ENCODE measurements at regions not wholly inside any gene's neighbourhood (a gene's known extent, or its start where the extent isn't known, plus 50 kb on each side); places are given as distances from the start of the nearest gene placed in this dataset.

GRCh38 chr2:215548714-215549113 lies 112.8 kb upstream of the FN1 start:
- Histone ChIP-seq H3K4me3 (ENCODE audit: low read length, poor library complexity, severe bottlenecking) (no peak overlapping the region), H3K27me3 (ENCODE audit: insufficient read depth, low read length, poor library complexity, severe bottlenecking) (no peaks in the 10 kb centered on the region), H3F3A (ENCODE audit: low read depth) (no peaks in the 10 kb centered on the region), H3K9ac (ENCODE audit: low read depth, low read length, poor library complexity, severe bottlenecking) (no peak overlapping the region), H3K9me2 (replicated peaks; ENCODE audit: low read depth, low read length) (no peaks in the 10 kb centered on the region), H3K4me2 (ENCODE audit: low read depth, low read length, poor library complexity, severe bottlenecking) (no peak overlapping the region), H3K36me3 (ENCODE audit: insufficient read depth, low read length) (no peaks in the 10 kb centered on the region), H2AFZ (ENCODE audit: low read length) (no peak overlapping the region), H3K4me1 (ENCODE audit: insufficient read depth, low read length, poor library complexity, severe bottlenecking) (no peaks in the 10 kb centered on the region), H4K20me1 (ENCODE audit: insufficient read depth, low read length, poor library complexity, severe bottlenecking) (no peaks in the 10 kb centered on the region), H3K9me3 (ENCODE audit: insufficient read depth, low read depth, low read length) (no peaks in the 10 kb centered on the region), H3K79me2 (ENCODE audit: insufficient read depth, low read length) (no peaks in the 10 kb centered on the region)
- TF ChIP-seq EZH2phosphoT487 (IDR thresholded peaks at IDR 0.05; ENCODE audit: borderline replicate concordance): no peak
- TF ChIP-seq CTCF (conservative IDR thresholded peaks at IDR 0.05; ENCODE audit: low read length): no peak

- Histone ChIP-seq H4K20me1 (ENCODE audit: insufficient read depth, low read length, poor library complexity, severe bottlenecking) (no peaks in the 10 kb centered on the region), H3K36me3 (ENCODE audit: insufficient read depth, low read length) (no peaks in the 10 kb centered on the region), H3F3A (ENCODE audit: low read depth) (no peaks in the 10 kb centered on the region), H3K79me2 (ENCODE audit: insufficient read depth, low read length) (no peaks in the 10 kb centered on the region), H3K9ac (ENCODE audit: low read depth, low read length, poor library complexity, severe bottlenecking) (no peak overlapping the region), H3K4me1 (ENCODE audit: insufficient read depth, low read length, poor library complexity, severe bottlenecking) (no peaks in the 10 kb centered on the region), H3K9me3 (ENCODE audit: insufficient read depth, low read depth, low read length) (no peaks in the 10 kb centered on the region), H3K9me2 (replicated peaks; ENCODE audit: low read depth, low read length) (no peaks in the 10 kb centered on the region), H3K4me2 (ENCODE audit: low read depth, low read length, poor library complexity, severe bottlenecking) (no peak overlapping the region), H3K4me3 (ENCODE audit: low read length, poor library complexity, severe bottlenecking) (no peak overlapping the region), H2AFZ (ENCODE audit: low read length) (no peak overlapping the region), H3K27me3 (ENCODE audit: insufficient read depth, low read length, poor library complexity, severe bottlenecking) (no peaks in the 10 kb centered on the region)
- TF ChIP-seq CTCF (conservative IDR thresholded peaks at IDR 0.05; ENCODE audit: low read length) (no peak), EZH2phosphoT487 (IDR thresholded peaks at IDR 0.05; ENCODE audit: borderline replicate concordance) (no peak)
Observed at GRCh38 chr2:215542690-215543089, 106.8 kb upstream of the FN1 start.

GRCh38 chr2:215540658-215541057 lies 104.8 kb upstream of the FN1 start:
- Histone ChIP-seq H3K9me2 (replicated peaks; ENCODE audit: low read depth, low read length) (no peaks in the 10 kb centered on the region), H3K4me3 (ENCODE audit: low read length, poor library complexity, severe bottlenecking) (no peak overlapping the region), H3K27me3 (ENCODE audit: insufficient read depth, low read length, poor library complexity, severe bottlenecking) (no peaks in the 10 kb centered on the region), H3K9ac (ENCODE audit: low read depth, low read length, poor library complexity, severe bottlenecking) (no peak overlapping the region), H3K4me2 (ENCODE audit: low read depth, low read length, poor library complexity, severe bottlenecking) (no peak overlapping the region), H3K9me3 (ENCODE audit: insufficient read depth, low read depth, low read length) (no peaks in the 10 kb centered on the region), H2AFZ (ENCODE audit: low read length) (no peak overlapping the region), H3F3A (ENCODE audit: low read depth) (no peaks in the 10 kb centered on the region), H3K4me1 (ENCODE audit: insufficient read depth, low read length, poor library complexity, severe bottlenecking) (no peaks in the 10 kb centered on the region), H3K36me3 (ENCODE audit: insufficient read depth, low read length) (no peaks in the 10 kb centered on the region), H3K79me2 (ENCODE audit: insufficient read depth, low read length) (no peaks in the 10 kb centered on the region), H4K20me1 (ENCODE audit: insufficient read depth, low read length, poor library complexity, severe bottlenecking) (no peaks in the 10 kb centered on the region)
- no peak for TF ChIP-seq EZH2phosphoT487 (IDR thresholded peaks at IDR 0.05; ENCODE audit: borderline replicate concordance)
- no peak for TF ChIP-seq CTCF (conservative IDR thresholded peaks at IDR 0.05; ENCODE audit: low read length)
